ENCODE measurements at regions not wholly inside any gene's neighbourhood (a gene's known extent, or its start where the extent isn't known, plus 50 kb on each side); places are given as distances from the start of the nearest gene placed in this dataset.

DNA sequence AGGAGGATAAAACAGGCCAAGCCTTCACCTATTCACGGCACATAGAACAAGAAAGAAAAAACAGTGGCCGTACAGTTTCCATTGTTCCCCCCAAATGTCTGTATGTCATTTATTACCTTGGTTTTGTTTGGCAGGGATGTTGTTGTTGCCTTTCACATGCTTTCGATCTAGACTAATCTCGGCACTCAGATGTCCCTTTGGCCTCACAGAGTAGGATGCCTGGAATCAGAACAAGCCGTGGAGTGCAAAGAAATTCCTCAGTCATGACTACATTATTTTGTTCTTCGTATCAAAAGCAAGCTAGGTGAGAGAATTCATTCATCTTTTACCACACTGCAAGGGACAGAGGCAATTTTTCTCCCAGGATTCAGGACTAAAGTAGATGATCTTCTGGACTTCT, 106.9 kb downstream of the SMIM20 start:
- no peak for DNase-seq

DNA sequence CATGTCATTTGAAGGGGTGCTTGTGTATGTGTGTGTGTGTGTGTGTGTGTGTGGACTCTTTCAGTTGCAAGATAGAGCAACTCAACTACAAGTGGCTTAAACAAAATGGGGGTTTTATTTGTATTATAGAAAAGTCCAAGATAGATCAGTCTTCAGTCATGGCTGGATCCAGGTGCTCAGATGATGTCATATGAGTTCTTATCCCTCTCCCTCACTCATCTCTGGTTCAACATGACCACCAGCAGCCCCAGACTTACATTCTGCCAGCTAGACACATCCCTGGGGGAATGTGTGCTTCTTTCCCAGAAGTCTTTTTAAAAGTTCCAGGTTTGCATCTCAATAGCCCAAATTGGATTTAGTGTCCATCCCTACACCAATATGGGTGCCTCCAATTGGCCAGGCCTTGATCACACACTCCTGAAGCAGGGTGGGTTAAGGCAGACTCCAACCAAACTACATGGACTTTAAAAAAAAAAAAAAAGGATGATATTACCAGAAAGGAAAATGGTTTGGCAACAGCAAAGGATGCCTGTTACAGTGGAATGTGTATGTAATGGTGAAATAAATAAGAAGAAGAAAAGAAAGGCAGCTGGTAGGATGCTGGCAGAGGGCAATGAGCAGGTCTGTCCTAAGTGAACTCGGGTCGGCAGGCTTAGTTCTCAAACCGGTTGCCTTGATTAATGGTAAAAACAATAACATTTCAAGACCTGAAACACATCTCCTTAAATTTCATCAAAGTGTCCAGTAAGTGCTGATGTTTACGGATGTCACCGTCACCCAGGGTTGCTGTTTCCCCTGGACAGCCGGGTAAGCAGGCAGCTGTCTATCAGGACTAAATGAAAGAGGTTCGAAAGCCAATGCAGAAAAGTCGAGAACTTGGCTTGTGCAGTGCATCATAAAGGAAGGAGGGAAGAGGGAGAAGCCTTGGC, 107.7 kb downstream of the SMIM20 start:
- no peak for DNase-seq

- peak; percentile 62 for DNase-seq
Measured at GRCh38 chr4:26022346-26023202, 108.6 kb downstream of the SMIM20 start.

- DNase-seq, result no peak
Measured at GRCh38 chr4:26023203-26023972, 109.4 kb downstream of the SMIM20 start.

- DNase-seq, result no peak
Measured at GRCh38 chr4:26024079-26024478, 110.1 kb downstream of the SMIM20 start.

DNA sequence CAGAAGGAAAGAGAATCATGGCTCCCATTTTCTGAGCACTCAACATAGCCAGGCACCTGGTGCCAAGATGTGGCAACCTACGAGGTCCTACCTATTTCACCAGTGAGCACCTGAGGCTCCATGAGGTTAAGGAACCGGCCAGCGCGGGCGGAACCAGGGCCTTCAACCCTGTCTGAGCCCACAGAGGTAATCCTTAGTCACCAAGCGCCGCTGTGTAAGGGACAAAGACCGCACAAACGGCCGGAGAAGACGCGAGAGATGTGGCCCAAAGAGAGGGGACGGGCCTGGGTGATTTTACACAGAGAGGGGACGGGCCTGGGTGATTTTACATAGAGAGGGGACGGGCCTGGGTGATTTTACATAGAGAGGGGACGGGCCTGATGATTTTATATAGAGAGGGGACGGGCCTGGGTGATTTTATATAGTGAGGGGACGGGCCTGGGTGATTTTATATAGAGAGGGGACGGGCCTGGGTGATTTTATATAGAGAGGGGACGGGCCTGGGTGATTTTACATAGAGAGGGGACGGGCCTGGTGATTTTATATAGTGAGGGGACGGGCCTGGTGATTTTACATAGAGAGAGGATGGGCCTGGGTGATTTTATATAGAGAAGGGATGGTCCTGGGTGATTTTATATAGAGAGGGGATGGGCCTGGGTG, 114.2 kb downstream of the SMIM20 start:
- DNase-seq, result no peak

- no peak for DNase-seq
Measured at GRCh38 chr4:26028793-26029567, 115.0 kb downstream of the SMIM20 start.

GRCh38 chr4:26029568-26030131, 115.6 kb downstream of the SMIM20 start:
- no peak for DNase-seq

- DNase-seq, result no peak
Measured at GRCh38 chr4:26030260-26030667, 116.2 kb downstream of the SMIM20 start.

GRCh38 chr4:26030780-26031179, 116.8 kb downstream of the SMIM20 start:
- no peak for DNase-seq

- DNase-seq, result no peak
Measured at GRCh38 chr4:26031704-26032103, 117.7 kb downstream of the SMIM20 start.

DNA sequence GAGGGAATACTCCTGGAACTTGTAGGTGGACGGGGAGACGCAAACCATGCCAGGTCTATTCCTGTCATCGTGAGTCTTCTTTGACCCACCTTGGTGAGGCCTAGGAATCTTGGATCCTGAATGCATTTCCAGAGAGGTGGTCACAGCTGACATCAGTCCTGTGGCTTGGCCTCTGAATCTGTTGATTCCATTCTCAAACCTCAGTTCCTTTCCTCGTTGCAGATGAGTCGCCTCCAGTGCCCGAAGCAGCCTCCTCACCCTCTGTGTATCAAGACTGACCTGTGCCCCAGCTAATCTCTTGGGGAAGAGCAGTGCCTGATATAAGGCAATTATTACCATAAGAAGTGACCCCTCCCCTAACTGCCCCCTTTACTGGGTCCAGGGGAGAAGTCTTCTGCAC, 118.1 kb downstream of the SMIM20 start:
- no peak for DNase-seq

- no peak for DNase-seq
Measured at GRCh38 chr4:26032630-26033317, 118.8 kb downstream of the SMIM20 start.

- DNase-seq, result no peak
Measured at GRCh38 chr4:26033389-26033788, 119.4 kb downstream of the SMIM20 start.

GRCh38 chr4:26034849-26035248, 120.8 kb downstream of the SMIM20 start:
- no peak for DNase-seq

DNA sequence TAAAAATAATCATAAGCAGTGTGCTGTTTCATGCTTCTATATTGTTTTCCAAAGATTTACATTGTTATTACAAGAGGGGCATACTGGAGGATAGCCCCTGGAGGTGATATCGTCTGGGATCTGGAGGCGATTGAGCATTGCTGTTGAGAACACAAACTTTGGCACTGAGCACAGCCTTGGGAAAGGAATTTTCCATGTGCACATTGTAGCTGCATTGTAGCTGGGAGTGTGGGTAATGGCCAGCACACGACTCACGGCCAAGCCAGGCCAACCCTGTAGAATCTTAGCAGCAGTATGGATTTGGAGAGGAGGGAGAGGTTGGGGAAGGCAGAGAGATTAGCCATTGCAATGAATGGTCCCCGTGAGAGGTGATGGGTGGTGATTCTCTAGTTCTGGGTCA, 121.9 kb downstream of the SMIM20 start:
- no peak for DNase-seq

- DNase-seq, result no peak
Measured at GRCh38 chr4:26039639-26040359, 125.8 kb downstream of the SMIM20 start.

DNA sequence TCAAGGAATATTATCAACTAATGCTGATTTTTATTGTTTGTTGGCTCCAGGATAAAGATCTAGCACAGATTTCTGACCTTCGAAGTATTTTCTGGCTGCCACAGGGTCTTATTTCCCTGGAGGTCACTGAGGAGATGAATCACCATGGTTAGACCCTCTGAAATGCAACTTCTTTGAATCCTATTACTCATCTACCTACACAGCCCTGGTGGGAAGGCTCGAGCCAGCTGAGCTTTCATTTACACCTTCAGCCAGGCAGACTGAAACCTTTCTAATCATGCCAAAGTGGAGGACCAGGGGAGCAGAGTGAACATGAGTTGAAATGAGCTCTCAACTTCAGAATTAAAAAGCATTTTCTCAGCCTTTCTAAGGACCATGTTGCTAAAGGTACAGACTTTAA, 130.5 kb downstream of the SMIM20 start:
- DNase-seq, result no peak

- DNase-seq, result no peak
Measured at GRCh38 chr4:26044983-26045382, 131.0 kb downstream of the SMIM20 start.

DNA sequence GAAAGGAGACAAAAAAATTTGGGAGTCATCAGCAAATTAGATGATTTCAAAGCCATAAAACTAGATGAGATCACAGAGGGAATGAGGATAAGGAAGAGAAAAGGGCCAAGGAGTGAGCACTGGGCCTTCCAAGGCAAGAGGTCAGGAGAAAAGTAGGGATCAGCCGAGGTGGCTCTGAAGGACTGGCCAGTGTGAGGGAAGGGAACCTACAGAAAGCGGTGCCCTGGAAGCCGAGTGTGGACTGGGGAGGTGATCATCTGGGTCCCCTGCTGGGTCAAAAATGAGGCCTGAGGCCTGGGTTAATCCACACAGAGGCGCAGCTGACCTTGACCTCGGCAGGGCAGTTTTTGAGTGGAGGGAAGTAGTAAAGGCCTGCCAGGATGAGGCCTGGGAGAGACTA, 133.8 kb downstream of the SMIM20 start:
- DNase-seq, result no peak

All from NCI-H1105 treated with DMSO at 0.1 percent for 48 hours (cell line).